ENCODE measurements at regions not wholly inside any gene's neighbourhood (a gene's known extent, or its start where the extent isn't known, plus 50 kb on each side); places are given as distances from the start of the nearest gene placed in this dataset.

DNA sequence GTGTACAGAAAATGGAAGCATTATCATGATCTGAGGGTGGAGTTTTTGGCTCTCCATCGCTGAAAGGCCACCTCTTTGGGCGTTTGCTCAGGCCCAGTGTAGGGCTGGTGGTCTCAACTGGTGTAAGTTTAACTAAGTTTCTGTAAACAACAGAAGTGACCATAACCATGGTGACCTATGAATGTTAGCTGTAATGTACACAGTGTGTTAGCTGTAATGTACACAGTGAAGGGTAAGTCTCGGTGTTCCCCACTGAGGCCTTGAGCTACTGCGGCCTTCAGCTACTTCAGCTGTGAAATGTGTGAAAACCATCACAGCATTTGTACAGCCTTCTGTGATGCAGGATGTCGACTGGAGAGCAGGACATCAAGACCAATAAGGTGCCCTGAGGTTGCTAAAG lies 185.2 kb downstream of the MYLK4 start (continued):
- TF ChIP-seq, protein P1, sequence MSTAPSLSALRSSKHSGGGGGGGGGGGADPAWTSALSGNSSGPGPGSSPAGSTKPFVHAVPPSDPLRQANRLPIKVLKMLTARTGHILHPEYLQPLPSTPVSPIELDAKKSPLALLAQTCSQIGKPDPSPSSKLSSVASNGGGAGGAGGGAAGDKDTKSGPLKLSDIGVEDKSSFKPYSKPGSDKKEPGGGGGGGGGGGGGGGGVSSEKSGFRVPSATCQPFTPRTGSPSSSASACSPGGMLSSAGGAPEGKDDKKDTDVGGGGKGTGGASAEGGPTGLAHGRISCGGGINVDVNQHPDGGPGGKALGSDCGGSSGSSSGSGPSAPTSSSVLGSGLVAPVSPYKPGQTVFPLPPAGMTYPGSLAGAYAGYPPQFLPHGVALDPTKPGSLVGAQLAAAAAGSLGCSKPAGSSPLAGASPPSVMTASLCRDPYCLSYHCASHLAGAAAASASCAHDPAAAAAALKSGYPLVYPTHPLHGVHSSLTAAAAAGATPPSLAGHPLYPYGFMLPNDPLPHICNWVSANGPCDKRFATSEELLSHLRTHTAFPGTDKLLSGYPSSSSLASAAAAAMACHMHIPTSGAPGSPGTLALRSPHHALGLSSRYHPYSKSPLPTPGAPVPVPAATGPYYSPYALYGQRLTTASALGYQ (CRISPR knock-in tag; IDR thresholded peaks at IDR 0.05): peak; percentile 69; the same call in 1 of the 2 replicates
- TF ChIP-seq ZNF619 (CRISPR knock-in tag; IDR thresholded peaks at IDR 0.05) (no peak), ZNF235 (CRISPR knock-in tag; IDR thresholded peaks at IDR 0.05; ENCODE audit: borderline replicate concordance) (no peak), IRX3 (CRISPR knock-in tag; IDR thresholded peaks at IDR 0.05; ENCODE audit: borderline replicate concordance, low read depth) (0 out of 2 replicates have a peak, but pooled peaks have one; percentile 34), ZNF788 (CRISPR knock-in tag; IDR thresholded peaks at IDR 0.05; ENCODE audit: borderline replicate concordance) (no peak), ZNF350 (CRISPR knock-in tag; IDR thresholded peaks at IDR 0.05; ENCODE audit: borderline replicate concordance, low read depth) (no peak), CREM (IDR thresholded peaks at IDR 0.05) (peak; percentile 41; the same call in 1 of the 2 replicates), CREM (CRISPR knock-in tag; IDR thresholded peaks at IDR 0.05) (no peak), HNF1B (CRISPR knock-in tag; IDR thresholded peaks at IDR 0.05) (peak; percentile 46; the same call in 1 of the 2 replicates), NFKB2 (CRISPR knock-in tag; IDR thresholded peaks at IDR 0.05; ENCODE audit: borderline replicate concordance) (no peak), ZNF672 (CRISPR knock-in tag; IDR thresholded peaks at IDR 0.05) (no peak), SNAI1 (CRISPR knock-in tag; IDR thresholded peaks at IDR 0.05; ENCODE audit: borderline replicate concordance) (no peak), TBX3 (IDR thresholded peaks at IDR 0.05; ENCODE audit: borderline replicate concordance) (peak; percentile 71; the same call in 1 of the 2 replicates), RXRB (CRISPR knock-in tag; IDR thresholded peaks at IDR 0.05; ENCODE audit: borderline replicate concordance) (peak; percentile 46; the same call in 1 of the 2 replicates), ZNF644 (CRISPR knock-in tag; IDR thresholded peaks at IDR 0.05; ENCODE audit: low read depth) (0 out of 2 replicates have a peak, but pooled peaks have one; percentile 19), ZBTB7A (CRISPR knock-in tag; IDR thresholded peaks at IDR 0.05) (peak; percentile 89)
- TF ChIP-seq, protein P2, sequence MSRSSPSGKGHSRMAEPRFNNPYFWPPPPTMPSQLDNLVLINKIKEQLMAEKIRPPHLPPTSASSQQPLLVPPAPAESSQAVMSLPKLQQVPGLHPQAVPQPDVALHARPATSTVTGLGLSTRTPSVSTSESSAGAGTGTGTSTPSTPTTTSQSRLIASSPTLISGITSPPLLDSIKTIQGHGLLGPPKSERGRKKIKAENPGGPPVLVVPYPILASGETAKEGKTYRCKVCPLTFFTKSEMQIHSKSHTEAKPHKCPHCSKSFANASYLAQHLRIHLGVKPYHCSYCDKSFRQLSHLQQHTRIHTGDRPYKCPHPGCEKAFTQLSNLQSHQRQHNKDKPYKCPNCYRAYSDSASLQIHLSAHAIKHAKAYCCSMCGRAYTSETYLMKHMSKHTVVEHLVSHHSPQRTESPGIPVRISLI (CRISPR knock-in tag; IDR thresholded peaks at IDR 0.05; ENCODE audit: borderline replicate concordance): no peak
- TF ChIP-seq, protein P3, sequence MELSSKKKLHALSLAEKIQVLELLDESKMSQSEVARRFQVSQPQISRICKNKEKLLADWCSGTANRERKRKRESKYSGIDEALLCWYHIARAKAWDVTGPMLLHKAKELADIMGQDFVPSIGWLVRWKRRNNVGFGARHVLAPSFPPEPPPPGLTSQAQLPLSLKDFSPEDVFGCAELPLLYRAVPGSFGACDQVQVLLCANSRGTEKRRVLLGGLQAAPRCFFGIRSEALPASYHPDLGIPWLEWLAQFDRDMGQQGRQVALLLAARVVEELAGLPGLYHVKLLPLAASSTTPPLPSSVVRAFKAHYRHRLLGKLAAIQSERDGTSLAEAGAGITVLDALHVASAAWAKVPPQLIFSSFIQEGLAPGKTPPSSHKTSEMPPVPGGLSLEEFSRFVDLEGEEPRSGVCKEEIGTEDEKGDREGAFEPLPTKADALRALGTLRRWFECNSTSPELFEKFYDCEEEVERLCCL (CRISPR knock-in tag; IDR thresholded peaks at IDR 0.05; ENCODE audit: borderline replicate concordance): no peak
- TF ChIP-seq, protein P4, sequence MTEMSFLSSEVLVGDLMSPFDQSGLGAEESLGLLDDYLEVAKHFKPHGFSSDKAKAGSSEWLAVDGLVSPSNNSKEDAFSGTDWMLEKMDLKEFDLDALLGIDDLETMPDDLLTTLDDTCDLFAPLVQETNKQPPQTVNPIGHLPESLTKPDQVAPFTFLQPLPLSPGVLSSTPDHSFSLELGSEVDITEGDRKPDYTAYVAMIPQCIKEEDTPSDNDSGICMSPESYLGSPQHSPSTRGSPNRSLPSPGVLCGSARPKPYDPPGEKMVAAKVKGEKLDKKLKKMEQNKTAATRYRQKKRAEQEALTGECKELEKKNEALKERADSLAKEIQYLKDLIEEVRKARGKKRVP (CRISPR knock-in tag; IDR thresholded peaks at IDR 0.05): 0 out of 4 replicates have a peak, but pooled peaks of 1 of the 2 experiments have one; percentile 33
